CD14-positive monocyte (primary cell): ENCODE measurements at regions not wholly inside any gene's neighbourhood (a gene's known extent, or its start where the extent isn't known, plus 50 kb on each side); places are given as distances from the start of the nearest gene placed in this dataset.

ENCODE experiments used
- DNase-seq, 3 donors: peaks; one replicate each; pipeline ENCODE4 v3.0.0-alpha.2; 2011 to 2022
- H2AFZ ChIP-seq: 2 replicates; pipeline ENCODE4 v1.6.0; 2012; ENCODE audit warnings: mild to moderate bottlenecking, low read depth, low read length, inconsistent platforms; ENCODE audit not compliant: insufficient read depth, poor library complexity, severe bottlenecking
- H3K27ac ChIP-seq, 2 donors: 1 replicate in 1 of 2; 2 replicates in 1 of 2; pipeline ENCODE4 v1.5.1; 2012 to 2013; ENCODE audit warnings: low read length in 2 of 2, control low read depth in 1 of 2, inconsistent platforms in 1 of 2, low read depth in 1 of 2, mild to moderate bottlenecking in 1 of 2
- H3K27me3 ChIP-seq, 2 donors: one replicate each; pipeline versions ENCODE4 v1.6.0 to v1.6.1; 2011 to 2013; ENCODE audit warnings: low read length in 2 of 2; ENCODE audit not compliant: control insufficient read depth in 2 of 2, insufficient read depth in 2 of 2
- H3K36me3 ChIP-seq, 2 donors: replicated peaks in 1 of 2; 1 replicate in 1 of 2; 2 replicates in 1 of 2; pipeline versions ENCODE4 v1.5.1 to v1.6.1; 2012 to 2013; ENCODE audit warnings: low read length in 2 of 2, control low read depth in 1 of 2, inconsistent platforms in 1 of 2, mild to moderate bottlenecking in 1 of 2; ENCODE audit not compliant: insufficient read depth in 2 of 2, control insufficient read depth in 1 of 2
- H3K4me1 ChIP-seq, 2 donors: 1 replicate in 1 of 2; 2 replicates in 1 of 2; pipeline versions ENCODE4 v1.5.1 to v1.6.1; 2012 to 2013; ENCODE audit warnings: low read length in 2 of 2, control low read depth in 1 of 2, inconsistent platforms in 1 of 2, mild to moderate bottlenecking in 1 of 2, moderate library complexity in 1 of 2; ENCODE audit not compliant: insufficient read depth in 2 of 2, control insufficient read depth in 1 of 2
- H3K4me2 ChIP-seq: replicated peaks from 2 replicates; pipeline ENCODE3; 2012; ENCODE audit warnings: low read length, moderate library complexity, mild to moderate bottlenecking; ENCODE audit not compliant: poor library complexity, severe bottlenecking; ENCODE audit errors: extremely low read depth
- H3K4me3 ChIP-seq, 3 experiments: fragments of 200-600 bp in 1 of 3; sonication (generic) in 1 of 3; replicated peaks in 1 of 3; 1 replicate in 2 of 3; 2 replicates in 1 of 3; pipeline ENCODE4 v1.5.1; 2011 to 2013; ENCODE audit warnings: low read length in 3 of 3, mild to moderate bottlenecking in 3 of 3, control low read depth in 2 of 3, low read depth in 2 of 3, inconsistent platforms in 1 of 3, moderate library complexity in 1 of 3
- H3K79me2 ChIP-seq: 2 replicates; pipeline ENCODE4 v1.6.0; 2012; ENCODE audit warnings: mild to moderate bottlenecking, control low read depth, inconsistent platforms, low read length, moderate library complexity; ENCODE audit not compliant: insufficient read depth
- H3K9ac ChIP-seq: 2 replicates; pipeline ENCODE4 v1.6.0; 2017; ENCODE audit warnings: low read length, mild to moderate bottlenecking; ENCODE audit not compliant: insufficient read depth, poor library complexity, severe bottlenecking
- H3K9me3 ChIP-seq, 2 donors: replicated peaks in 1 of 2; 1 replicate in 1 of 2; 2 replicates in 1 of 2; pipeline versions ENCODE4 v1.5.1 to v1.6.1; 2012 to 2013; ENCODE audit warnings: low read length in 2 of 2, control low read depth in 1 of 2; ENCODE audit not compliant: control insufficient read depth in 1 of 2, insufficient read depth in 1 of 2
- H4K20me1 ChIP-seq: 2 replicates; pipeline ENCODE4 v1.6.0; 2012; ENCODE audit warnings: mild to moderate bottlenecking, low read length, control low read depth, moderate library complexity; ENCODE audit not compliant: insufficient read depth
- H3K27ac Mint-ChIP-seq, 7 donors: one replicate each; pipeline ENCODE4 v1.8.0; 2020; ENCODE audit warnings: mild to moderate bottlenecking in 7 of 7, mixed read lengths in 7 of 7, moderate library complexity in 6 of 7, inconsistent platforms in 2 of 7
- H3K27me3 Mint-ChIP-seq, 3 donors: one replicate each; pipeline ENCODE4 v1.8.0; 2021 to 2022; ENCODE audit warnings: low read depth in 3 of 3, mild to moderate bottlenecking in 3 of 3, mixed read lengths in 3 of 3, moderate library complexity in 3 of 3, inconsistent platforms in 1 of 3
- H3K36me3 Mint-ChIP-seq, 2 donors: one replicate each; pipeline ENCODE4 v1.8.0; 2020; ENCODE audit warnings: mixed read lengths in 2 of 2, inconsistent platforms in 1 of 2, mild to moderate bottlenecking in 1 of 2
- H3K4me1 Mint-ChIP-seq: one replicate; pipeline ENCODE4 v1.8.0; 2020; ENCODE audit warnings: mild to moderate bottlenecking, mixed read lengths
- H3K4me3 Mint-ChIP-seq, 2 donors: one replicate each; pipeline ENCODE4 v1.8.0; 2020; ENCODE audit warnings: mild to moderate bottlenecking in 2 of 2, mixed read lengths in 2 of 2, moderate library complexity in 1 of 2
- H3K9me3 Mint-ChIP-seq, 7 donors: one replicate each; pipeline ENCODE4 v1.8.0; 2020 to 2022; ENCODE audit warnings: mixed read lengths in 7 of 7, mild to moderate bottlenecking in 6 of 7, moderate library complexity in 6 of 7, inconsistent platforms in 2 of 7
- CTCF ChIP-seq: fragments of 200-600 bp; IDR thresholded peaks from one replicate; pipeline ENCODE4 v1.8.0; 2022; ENCODE audit warnings: antibody characterized with exemption, mild to moderate bottlenecking
- WGBS: methylation state at CpG from one replicate; pipeline ENCODE4 v1.1.5; 2013; ENCODE audit warnings: missing lambda C conversion rate; ENCODE audit not compliant: insufficient coverage; 5-methylcytosine and 5-hydroxymethylcytosine counted together
- intact Hi-C, 2 donors: fragments of 100-400 bp; cut with micrococcal nuclease; formaldehyde crosslinking; loops; one replicate each; pipeline versions ENCODE4 v1.15.0 to v1.15.1; 2023

DNA sequence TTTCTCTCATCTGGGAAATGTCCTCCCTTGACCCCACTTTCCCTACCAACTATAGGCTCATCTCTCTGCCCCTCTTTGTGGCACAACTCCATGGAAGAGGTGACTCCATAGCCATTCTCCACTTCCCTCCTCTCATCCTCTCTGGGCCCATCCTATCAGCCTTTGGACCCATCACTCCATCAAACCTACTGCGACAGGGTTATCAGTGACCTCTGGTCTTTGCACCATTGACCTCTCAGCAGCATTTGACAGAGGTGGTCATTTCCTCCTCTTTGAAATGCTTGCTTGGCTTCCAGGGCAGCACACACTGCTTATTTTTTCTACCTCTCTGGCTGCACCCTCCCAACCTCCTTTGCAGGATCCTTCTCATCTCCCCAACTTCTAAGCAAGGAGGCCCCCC is 113.1 kb upstream of the SLC25A36 start:
- Mint-ChIP-seq H3K4me3 (no peak overlapping the region), H3K4me1 (peaks cover 29% of the 10 kb centered on the region), H3K36me3 (no peaks in the 10 kb centered on the region), H3K27me3 (no peaks in the 10 kb centered on the region), H3K9me3 (peaks cover 0 to 2% (median 0%) of the 10 kb centered on the region in 7 donors), H3K27ac (no peak overlapping the region)
- Histone ChIP-seq H3K4me1 (peaks cover 0 to 26% of the 10 kb centered on the region in 2 donors), H3K9me3 (no peaks in the 10 kb centered on the region), H3K4me3 (no peak overlapping the region), H2AFZ (no peak overlapping the region), H3K9ac (no peak overlapping the region), H4K20me1 (no peaks in the 10 kb centered on the region), H3K79me2 (no peaks in the 10 kb centered on the region), H3K27me3 (no peaks in the 10 kb centered on the region), H3K36me3 (no peaks in the 10 kb centered on the region), H3K27ac (no peak overlapping the region), H3K4me2 (no peak overlapping the region)
- intact Hi-C loops, result no loop called here
- WGBS, result 92% methylated on average over 1 of the region's 1 CpG
- DNase-seq, result no peak
- TF ChIP-seq CTCF, result no peak

- no CpG with 5 or more reads among the region's 1 CpG for WGBS
- intact Hi-C loops, result no loop called here
- Histone ChIP-seq H3K4me1 (peaks cover 0 to 35% of the 10 kb centered on the region in 2 donors), H3K4me2 (no peak overlapping the region), H3K27me3 (no peaks in the 10 kb centered on the region), H3K36me3 (no peaks in the 10 kb centered on the region), H3K79me2 (no peaks in the 10 kb centered on the region), H3K9me3 (no peaks in the 10 kb centered on the region), H2AFZ (no peak overlapping the region), H3K4me3 (no peak overlapping the region), H4K20me1 (no peaks in the 10 kb centered on the region), H3K9ac (no peak overlapping the region), H3K27ac (no peak overlapping the region)
- H3K36me3 Mint-ChIP-seq, result no peaks in the 10 kb centered on the region
- no peak for DNase-seq
- H3K27me3 Mint-ChIP-seq, result no peaks in the 10 kb centered on the region
- TF ChIP-seq CTCF, result no peak
- no peak overlapping the region for H3K27ac Mint-ChIP-seq
- no peak overlapping the region for H3K4me3 Mint-ChIP-seq
- peaks cover 0 to 2% (median 0%) of the 10 kb centered on the region in 7 donors for H3K9me3 Mint-ChIP-seq
- H3K4me1 Mint-ChIP-seq, result peaks cover 40% of the 10 kb centered on the region
Measured at GRCh38 chr3:140829796-140830195, 111.8 kb upstream of the SLC25A36 start.
